Upper lobe of left lung (tissue), 4 donors: ENCODE measurements at regions not wholly inside any gene's neighbourhood (a gene's known extent, or its start where the extent isn't known, plus 50 kb on each side); places are given as distances from the start of the nearest gene placed in this dataset.

ENCODE experiments used
- POLR2AphosphoS5 ChIP-seq, 2 donors: sonication (generic); formaldehyde crosslinking; IDR thresholded peaks; one replicate each; pipeline ENCODE4 v1.5.1; 2017; ENCODE audit warnings: antibody characterized with exemption in 2 of 2
- TF ChIP-seq, protein P1 (sequence below), 6 experiments: fragments of 450-650 bp in 4 of 6; fragments of 200-600 bp in 2 of 6; sonication (generic) in 2 of 6; IDR thresholded peaks; one replicate each; pipeline ENCODE4 v1.5.1; 2016 to 2019; ENCODE audit warnings: antibody characterized with exemption in 6 of 6

DNA sequence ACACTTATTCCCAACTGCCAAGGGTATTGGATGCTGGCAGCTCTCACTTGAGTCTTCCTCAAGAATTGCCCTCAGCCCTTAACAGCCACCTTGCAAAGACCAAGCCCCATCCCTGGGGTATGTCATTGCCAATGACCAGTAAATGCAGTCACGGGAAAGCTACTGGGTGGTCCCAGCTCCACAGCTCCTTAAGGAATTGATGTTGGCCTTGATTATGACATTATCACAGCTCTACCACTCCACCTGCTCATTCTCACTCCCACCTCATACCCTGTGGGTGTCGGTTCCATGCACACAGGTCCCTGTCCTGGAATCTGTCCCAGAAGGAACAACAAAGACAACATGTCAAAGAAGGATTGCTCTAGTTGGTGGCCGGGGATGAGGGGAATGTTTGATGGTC is 60.5 kb upstream of the GJB5 start:
- TF ChIP-seq, protein P1, sequence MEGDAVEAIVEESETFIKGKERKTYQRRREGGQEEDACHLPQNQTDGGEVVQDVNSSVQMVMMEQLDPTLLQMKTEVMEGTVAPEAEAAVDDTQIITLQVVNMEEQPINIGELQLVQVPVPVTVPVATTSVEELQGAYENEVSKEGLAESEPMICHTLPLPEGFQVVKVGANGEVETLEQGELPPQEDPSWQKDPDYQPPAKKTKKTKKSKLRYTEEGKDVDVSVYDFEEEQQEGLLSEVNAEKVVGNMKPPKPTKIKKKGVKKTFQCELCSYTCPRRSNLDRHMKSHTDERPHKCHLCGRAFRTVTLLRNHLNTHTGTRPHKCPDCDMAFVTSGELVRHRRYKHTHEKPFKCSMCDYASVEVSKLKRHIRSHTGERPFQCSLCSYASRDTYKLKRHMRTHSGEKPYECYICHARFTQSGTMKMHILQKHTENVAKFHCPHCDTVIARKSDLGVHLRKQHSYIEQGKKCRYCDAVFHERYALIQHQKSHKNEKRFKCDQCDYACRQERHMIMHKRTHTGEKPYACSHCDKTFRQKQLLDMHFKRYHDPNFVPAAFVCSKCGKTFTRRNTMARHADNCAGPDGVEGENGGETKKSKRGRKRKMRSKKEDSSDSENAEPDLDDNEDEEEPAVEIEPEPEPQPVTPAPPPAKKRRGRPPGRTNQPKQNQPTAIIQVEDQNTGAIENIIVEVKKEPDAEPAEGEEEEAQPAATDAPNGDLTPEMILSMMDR (IDR thresholded peaks at IDR 0.05) = no peak
- no peak for TF ChIP-seq POLR2AphosphoS5 (IDR thresholded peaks at IDR 0.05)
